ENCODE measurements at regions not wholly inside any gene's neighbourhood (a gene's known extent, or its start where the extent isn't known, plus 50 kb on each side); places are given as distances from the start of the nearest gene placed in this dataset.

DNA sequence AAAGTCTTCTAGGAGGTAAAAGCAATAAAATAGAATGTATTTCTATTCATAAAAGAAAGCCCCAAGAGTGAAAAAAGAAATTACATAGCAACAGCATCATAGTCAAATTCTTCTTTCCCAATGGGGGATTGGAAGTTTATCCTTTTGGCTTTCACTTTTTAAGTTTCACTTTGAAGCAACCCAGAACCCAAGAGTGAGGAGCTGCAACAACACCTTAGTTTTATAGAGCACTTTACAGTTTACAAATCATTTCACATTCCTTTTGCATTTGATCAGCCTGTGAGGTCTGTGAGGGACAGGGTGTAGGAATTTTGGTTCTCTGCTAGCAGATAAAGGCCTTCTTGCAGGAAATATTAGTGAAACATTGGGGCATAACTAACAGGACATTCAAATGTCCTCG lies 112.0 kb upstream of the NDP start:
- TF ChIP-seq, protein P1, sequence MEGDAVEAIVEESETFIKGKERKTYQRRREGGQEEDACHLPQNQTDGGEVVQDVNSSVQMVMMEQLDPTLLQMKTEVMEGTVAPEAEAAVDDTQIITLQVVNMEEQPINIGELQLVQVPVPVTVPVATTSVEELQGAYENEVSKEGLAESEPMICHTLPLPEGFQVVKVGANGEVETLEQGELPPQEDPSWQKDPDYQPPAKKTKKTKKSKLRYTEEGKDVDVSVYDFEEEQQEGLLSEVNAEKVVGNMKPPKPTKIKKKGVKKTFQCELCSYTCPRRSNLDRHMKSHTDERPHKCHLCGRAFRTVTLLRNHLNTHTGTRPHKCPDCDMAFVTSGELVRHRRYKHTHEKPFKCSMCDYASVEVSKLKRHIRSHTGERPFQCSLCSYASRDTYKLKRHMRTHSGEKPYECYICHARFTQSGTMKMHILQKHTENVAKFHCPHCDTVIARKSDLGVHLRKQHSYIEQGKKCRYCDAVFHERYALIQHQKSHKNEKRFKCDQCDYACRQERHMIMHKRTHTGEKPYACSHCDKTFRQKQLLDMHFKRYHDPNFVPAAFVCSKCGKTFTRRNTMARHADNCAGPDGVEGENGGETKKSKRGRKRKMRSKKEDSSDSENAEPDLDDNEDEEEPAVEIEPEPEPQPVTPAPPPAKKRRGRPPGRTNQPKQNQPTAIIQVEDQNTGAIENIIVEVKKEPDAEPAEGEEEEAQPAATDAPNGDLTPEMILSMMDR (IDR thresholded peaks at IDR 0.05) = no peak
- TF ChIP-seq POLR2AphosphoS5 (IDR thresholded peaks at IDR 0.05) = no peak
